ENCODE measurements at regions not wholly inside any gene's neighbourhood (a gene's known extent, or its start where the extent isn't known, plus 50 kb on each side); places are given as distances from the start of the nearest gene placed in this dataset.

DNA sequence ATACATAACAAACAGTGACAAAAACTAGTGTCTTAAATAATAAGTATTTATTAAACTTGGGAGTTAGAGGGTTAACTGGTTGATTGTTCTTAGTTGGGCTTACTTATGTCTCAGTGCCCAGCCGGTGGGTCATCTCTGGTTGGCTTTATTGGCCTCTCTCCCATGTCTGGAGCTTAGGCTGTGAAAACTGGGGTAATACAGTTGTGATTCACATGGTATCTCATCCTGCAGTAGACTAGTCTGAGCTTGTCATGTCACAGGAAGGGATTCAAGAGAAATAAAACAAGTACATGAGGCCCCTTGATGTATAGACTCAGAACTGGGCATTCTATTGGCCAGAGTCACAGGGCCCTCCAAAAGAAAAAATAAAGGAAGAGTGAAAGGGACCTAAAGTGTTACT lies 466.4 kb upstream of the SMC2 start:
- WGBS, 2 experiments (ENCODE audit: insufficient coverage in 1 of 2, insufficient read length in 1 of 2): 80 to 82% methylated on average over 1 of the region's 1 CpG
- Histone ChIP-seq H3K4me3 (ENCODE audit: low read length) (no peak overlapping the region), H3K4me1 (ENCODE audit: control insufficient read depth, insufficient read depth, low read length) (no peaks in the 10 kb centered on the region), H3K27ac (ENCODE audit: low read depth, low read length) (no peak overlapping the region), H3K36me3 (ENCODE audit: control insufficient read depth, insufficient read depth, low read length) (no peaks in the 10 kb centered on the region), H3K9ac (ENCODE audit: extremely low read depth, low read length, poor library complexity, severe bottlenecking) (no peak overlapping the region), H3K27me3 (ENCODE audit: control insufficient read depth, insufficient read depth, low read length, poor library complexity, severe bottlenecking) (no peaks in the 10 kb centered on the region), H3K9me3 (ENCODE audit: control insufficient read depth, low read length) (peaks cover 20% of the 10 kb centered on the region)
- no peak for DNase-seq
- no peaks in the 10 kb centered on the region for H3K27me3 Mint-ChIP-seq (ENCODE audit: insufficient read depth)
- TF ChIP-seq, protein P1, sequence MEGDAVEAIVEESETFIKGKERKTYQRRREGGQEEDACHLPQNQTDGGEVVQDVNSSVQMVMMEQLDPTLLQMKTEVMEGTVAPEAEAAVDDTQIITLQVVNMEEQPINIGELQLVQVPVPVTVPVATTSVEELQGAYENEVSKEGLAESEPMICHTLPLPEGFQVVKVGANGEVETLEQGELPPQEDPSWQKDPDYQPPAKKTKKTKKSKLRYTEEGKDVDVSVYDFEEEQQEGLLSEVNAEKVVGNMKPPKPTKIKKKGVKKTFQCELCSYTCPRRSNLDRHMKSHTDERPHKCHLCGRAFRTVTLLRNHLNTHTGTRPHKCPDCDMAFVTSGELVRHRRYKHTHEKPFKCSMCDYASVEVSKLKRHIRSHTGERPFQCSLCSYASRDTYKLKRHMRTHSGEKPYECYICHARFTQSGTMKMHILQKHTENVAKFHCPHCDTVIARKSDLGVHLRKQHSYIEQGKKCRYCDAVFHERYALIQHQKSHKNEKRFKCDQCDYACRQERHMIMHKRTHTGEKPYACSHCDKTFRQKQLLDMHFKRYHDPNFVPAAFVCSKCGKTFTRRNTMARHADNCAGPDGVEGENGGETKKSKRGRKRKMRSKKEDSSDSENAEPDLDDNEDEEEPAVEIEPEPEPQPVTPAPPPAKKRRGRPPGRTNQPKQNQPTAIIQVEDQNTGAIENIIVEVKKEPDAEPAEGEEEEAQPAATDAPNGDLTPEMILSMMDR (conservative IDR thresholded peaks at IDR 0.05): no peak
- H3K27ac Mint-ChIP-seq: no peak overlapping the region
- no peaks in the 10 kb centered on the region for H3K36me3 Mint-ChIP-seq (ENCODE audit: low read depth)
- H3K9me3 Mint-ChIP-seq: no peaks in the 10 kb centered on the region
- no peak overlapping the region for H3K4me3 Mint-ChIP-seq
- H3K4me1 Mint-ChIP-seq: no peaks in the 10 kb centered on the region

DNA sequence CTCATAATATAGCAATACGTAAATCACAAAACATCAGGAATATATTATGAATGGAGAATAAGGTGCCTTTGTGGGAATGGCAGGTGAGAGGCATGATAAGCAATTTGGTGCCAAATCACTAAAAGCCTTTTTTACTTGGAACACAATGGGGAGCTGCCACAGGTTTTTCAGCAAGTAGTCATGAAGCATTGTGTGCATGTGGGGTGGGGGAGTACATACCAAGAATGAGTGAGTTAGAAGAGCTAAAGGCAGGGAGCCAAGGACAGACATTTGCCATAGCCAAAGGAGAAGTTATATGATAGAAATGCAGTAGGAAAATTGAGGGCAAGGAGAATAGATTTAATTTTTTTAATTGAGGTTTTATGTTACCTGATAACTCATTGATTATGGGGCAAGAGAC lies 445.0 kb upstream of the SMC2 start:
- Histone ChIP-seq H3K27ac (ENCODE audit: low read depth, low read length) (no peak overlapping the region), H3K27me3 (ENCODE audit: control insufficient read depth, insufficient read depth, low read length, poor library complexity, severe bottlenecking) (no peaks in the 10 kb centered on the region), H3K4me3 (ENCODE audit: low read length) (no peak overlapping the region), H3K36me3 (ENCODE audit: control insufficient read depth, insufficient read depth, low read length) (no peaks in the 10 kb centered on the region), H3K9ac (ENCODE audit: extremely low read depth, low read length, poor library complexity, severe bottlenecking) (no peak overlapping the region), H3K9me3 (ENCODE audit: control insufficient read depth, low read length) (peaks cover 18% of the 10 kb centered on the region), H3K4me1 (ENCODE audit: control insufficient read depth, insufficient read depth, low read length) (no peaks in the 10 kb centered on the region)
- no peak overlapping the region for H3K27ac Mint-ChIP-seq
- H3K4me1 Mint-ChIP-seq: no peaks in the 10 kb centered on the region
- WGBS, 2 experiments (ENCODE audit: insufficient coverage in 1 of 2, insufficient read length in 1 of 2): no CpG with 5 or more reads among the region's 1 CpG
- no peaks in the 10 kb centered on the region for H3K27me3 Mint-ChIP-seq (ENCODE audit: insufficient read depth)
- H3K36me3 Mint-ChIP-seq (ENCODE audit: low read depth): no peaks in the 10 kb centered on the region
- TF ChIP-seq, protein P1 (conservative IDR thresholded peaks at IDR 0.05): no peak
- DNase-seq: no peak
- H3K4me3 Mint-ChIP-seq: no peak overlapping the region
- H3K9me3 Mint-ChIP-seq: no peaks in the 10 kb centered on the region

DNA sequence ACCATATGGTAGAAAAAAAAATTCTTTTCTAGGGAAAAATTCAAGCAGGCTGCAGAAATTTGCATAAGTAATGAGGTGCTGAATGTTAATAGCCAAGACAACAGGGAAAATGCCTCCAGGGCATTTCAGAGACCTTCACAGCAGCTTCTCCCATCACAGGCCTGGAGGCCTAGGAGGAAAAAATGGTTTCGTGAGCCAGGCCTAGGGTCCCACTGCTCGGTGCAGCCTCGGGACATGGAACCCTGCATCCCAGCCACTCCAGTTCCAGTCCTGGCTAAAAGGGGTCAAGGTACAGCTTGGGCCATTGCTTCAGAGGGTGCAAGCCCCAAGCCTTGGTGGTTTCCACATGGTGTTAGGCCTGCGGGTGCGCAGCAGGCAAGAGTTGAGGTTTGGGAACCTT lies 436.0 kb upstream of the SMC2 start:
- Mint-ChIP-seq H3K36me3 (ENCODE audit: low read depth) (no peaks in the 10 kb centered on the region), H3K27ac (no peak overlapping the region), H3K9me3 (peaks cover 39% of the 10 kb centered on the region), H3K27me3 (ENCODE audit: insufficient read depth) (no peaks in the 10 kb centered on the region), H3K4me1 (no peaks in the 10 kb centered on the region), H3K4me3 (no peak overlapping the region)
- H3K36me3 ChIP-seq (ENCODE audit: control insufficient read depth, insufficient read depth, low read length): no peaks in the 10 kb centered on the region
- H3K4me3 ChIP-seq (ENCODE audit: low read length): no peak overlapping the region
- peaks cover 53% of the 10 kb centered on the region for H3K9me3 ChIP-seq (ENCODE audit: control insufficient read depth, low read length)
- TF ChIP-seq, protein P1 (conservative IDR thresholded peaks at IDR 0.05): no peak
- H3K9ac ChIP-seq (ENCODE audit: extremely low read depth, low read length, poor library complexity, severe bottlenecking): no peak overlapping the region
- WGBS, 2 experiments (ENCODE audit: insufficient coverage in 1 of 2, insufficient read length in 1 of 2): 90 to 93% methylated on average over 3 to 5 of the region's 5 CpGs
- DNase-seq: no peak
- H3K27ac ChIP-seq (ENCODE audit: low read depth, low read length): no peak overlapping the region
- H3K4me1 ChIP-seq (ENCODE audit: control insufficient read depth, insufficient read depth, low read length): no peaks in the 10 kb centered on the region
- H3K27me3 ChIP-seq (ENCODE audit: control insufficient read depth, insufficient read depth, low read length, poor library complexity, severe bottlenecking): no peaks in the 10 kb centered on the region

Measured in endodermal cell (in vitro differentiated cells).